Retinal pigment epithelial cell (primary cell): ENCODE measurements at regions not wholly inside any gene's neighbourhood (a gene's known extent, or its start where the extent isn't known, plus 50 kb on each side); places are given as distances from the start of the nearest gene placed in this dataset.

ENCODE experiments used
- DNase-seq: peaks from one replicate; pipeline ENCODE4 v3.0.0-alpha.2; 2010; ENCODE audit warnings: low read depth
- H3K4me3 ChIP-seq: 2 replicates; pipeline ENCODE4 v1.5.1; 2011; ENCODE audit warnings: mild to moderate bottlenecking, low read length, control low read depth, moderate library complexity
- TF ChIP-seq, protein P1 (sequence below): conservative IDR thresholded peaks from 2 replicates; pipeline ENCODE4 v1.5.1; 2011; ENCODE audit warnings: low read depth, low read length, control low read depth, inconsistent platforms

GRCh38 chr1:177754603-177755002, 215.3 kb downstream of the SEC16B start:
- TF ChIP-seq, protein P1, sequence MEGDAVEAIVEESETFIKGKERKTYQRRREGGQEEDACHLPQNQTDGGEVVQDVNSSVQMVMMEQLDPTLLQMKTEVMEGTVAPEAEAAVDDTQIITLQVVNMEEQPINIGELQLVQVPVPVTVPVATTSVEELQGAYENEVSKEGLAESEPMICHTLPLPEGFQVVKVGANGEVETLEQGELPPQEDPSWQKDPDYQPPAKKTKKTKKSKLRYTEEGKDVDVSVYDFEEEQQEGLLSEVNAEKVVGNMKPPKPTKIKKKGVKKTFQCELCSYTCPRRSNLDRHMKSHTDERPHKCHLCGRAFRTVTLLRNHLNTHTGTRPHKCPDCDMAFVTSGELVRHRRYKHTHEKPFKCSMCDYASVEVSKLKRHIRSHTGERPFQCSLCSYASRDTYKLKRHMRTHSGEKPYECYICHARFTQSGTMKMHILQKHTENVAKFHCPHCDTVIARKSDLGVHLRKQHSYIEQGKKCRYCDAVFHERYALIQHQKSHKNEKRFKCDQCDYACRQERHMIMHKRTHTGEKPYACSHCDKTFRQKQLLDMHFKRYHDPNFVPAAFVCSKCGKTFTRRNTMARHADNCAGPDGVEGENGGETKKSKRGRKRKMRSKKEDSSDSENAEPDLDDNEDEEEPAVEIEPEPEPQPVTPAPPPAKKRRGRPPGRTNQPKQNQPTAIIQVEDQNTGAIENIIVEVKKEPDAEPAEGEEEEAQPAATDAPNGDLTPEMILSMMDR: no peak

DNA sequence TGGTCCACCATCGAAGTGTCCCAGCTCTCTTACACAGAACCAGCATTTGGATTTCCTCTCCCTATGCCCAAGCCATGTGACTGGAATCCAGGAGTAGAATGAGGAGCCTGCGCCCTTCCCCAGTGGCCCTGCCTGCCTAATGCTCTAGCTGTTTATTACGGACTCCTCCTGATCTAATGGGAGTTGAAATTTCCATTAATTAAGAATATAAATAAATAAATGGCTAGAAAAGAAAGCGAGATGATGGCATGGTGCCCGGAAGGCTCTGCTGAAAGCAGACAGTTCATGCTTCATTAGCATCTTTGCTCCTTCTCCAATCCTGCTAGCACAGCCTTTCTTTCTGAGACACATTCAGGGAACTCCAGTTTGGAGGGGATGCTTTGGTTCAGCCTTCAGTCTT, 216.2 kb downstream of the SEC16B start:
- TF ChIP-seq, protein P1: no peak

More at GRCh38 chr1:177754603-177755002, 215.3 kb downstream of the SEC16B start:
- H3K4me3 ChIP-seq: no peak overlapping the region
- no peak for DNase-seq

GRCh38 chr1:177748080-177748801, 221.6 kb downstream of the SEC16B start:
- no peak for DNase-seq
- TF ChIP-seq, protein P1: no peak
- no peak overlapping the region for H3K4me3 ChIP-seq

More for the DNA sequence above, 216.2 kb downstream of the SEC16B start:
- DNase-seq: no peak
- H3K4me3 ChIP-seq: no peak overlapping the region

DNA sequence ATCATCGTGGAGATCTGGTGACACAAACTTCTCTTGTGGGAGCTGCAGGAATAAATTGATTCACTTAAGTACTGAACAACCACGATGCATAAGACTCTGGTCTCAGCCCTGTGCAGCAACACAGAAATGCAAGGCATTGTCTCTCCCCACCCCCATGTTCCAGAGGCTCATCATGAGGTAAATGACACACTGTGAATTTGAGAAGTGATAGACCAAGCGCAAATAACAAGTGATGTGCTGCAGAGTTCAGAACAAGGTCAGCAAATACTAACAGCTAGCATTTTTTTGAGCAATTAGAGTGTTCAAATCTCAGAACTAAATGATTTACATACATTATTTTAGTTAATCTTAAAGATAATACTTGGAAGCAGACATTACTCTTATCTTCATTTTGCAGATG, 223.7 kb downstream of the SEC16B start:
- no peak for DNase-seq
- H3K4me3 ChIP-seq: no peak overlapping the region
- TF ChIP-seq, protein P1: no peak

DNA sequence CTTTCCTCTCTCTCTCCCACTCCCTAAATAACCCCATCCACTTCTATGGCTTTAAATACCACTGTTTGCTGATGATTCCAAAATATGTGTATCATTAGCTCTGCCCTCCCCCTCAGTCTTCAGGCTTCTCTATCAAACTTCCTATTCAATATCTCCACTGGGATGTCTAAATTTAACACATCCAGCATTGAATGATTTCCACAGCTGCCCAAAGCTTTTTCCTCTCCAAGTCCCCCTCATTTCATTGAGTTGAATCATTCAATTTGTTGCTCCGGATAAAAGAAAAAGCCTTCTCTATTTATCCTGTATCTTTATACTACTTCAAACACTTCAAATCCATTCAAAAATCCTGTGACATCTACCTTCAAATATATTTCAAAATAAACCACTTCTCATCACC, 225.0 kb downstream of the SEC16B start:
- no peak overlapping the region for H3K4me3 ChIP-seq
- TF ChIP-seq, protein P1: no peak
- DNase-seq: no peak

DNA sequence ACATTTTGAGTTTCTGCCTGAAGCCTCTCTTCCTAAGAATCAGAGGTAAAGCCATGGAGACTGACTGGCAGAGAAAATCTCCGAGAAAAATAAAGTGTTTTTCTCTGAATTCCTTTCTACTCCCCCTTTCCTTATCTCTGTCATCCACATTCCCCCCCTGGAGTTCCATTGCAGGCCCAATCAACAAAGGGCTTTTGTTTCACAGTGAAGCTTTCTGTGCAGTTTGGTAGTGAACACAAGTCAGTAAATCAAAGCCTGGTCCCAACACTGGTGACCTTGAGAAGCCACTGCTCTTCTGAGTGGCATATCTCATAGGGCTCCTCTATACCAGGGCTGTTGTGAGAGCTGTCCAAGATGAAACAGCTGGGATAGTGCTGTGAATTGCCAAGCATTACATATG, 228.4 kb downstream of the SEC16B start:
- no peak overlapping the region for H3K4me3 ChIP-seq
- DNase-seq: no peak
- TF ChIP-seq, protein P1: no peak

DNA sequence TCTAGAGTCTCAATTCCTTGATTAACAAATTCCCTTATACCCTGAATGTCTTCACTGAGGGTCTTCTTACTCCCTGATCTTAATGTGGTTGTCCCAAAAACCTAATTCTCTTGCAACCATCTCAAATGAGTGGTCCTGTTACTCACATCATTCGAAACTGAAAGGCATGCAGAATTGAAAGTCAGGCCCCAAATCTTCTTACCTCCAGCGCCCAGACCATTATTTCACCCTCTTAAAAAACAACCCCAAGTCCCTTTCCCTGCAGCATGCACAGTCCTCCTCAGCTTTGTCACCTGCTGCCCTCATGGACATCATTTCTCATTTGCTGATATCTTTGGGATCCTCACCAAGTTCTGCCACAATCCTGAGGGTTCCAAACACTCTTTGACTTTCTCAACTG, 230.1 kb downstream of the SEC16B start:
- no peak overlapping the region for H3K4me3 ChIP-seq
- DNase-seq: no peak
- TF ChIP-seq, protein P1: no peak
